ENCODE measurements at regions not wholly inside any gene's neighbourhood (a gene's known extent, or its start where the extent isn't known, plus 50 kb on each side); places are given as distances from the start of the nearest gene placed in this dataset.

DNA sequence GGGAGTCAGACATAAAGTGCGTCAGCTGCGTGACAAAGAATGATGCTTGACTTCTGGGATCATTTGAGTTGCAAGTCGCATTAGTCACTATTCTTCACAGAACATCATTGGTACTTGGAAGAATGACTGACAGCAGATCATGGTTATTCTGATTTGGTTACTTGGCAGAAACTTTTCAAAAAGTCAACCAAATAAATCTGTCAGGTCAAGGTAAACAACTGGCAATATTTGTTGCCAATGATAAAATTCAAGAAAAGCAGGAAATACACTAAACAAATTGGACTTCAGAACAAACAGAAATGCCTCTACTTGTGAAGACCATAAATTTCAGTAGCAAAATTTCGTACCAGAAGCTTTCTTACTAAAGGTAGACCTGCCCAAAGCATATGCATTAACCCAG lies 221.6 kb downstream of the TFAP2A start:
- Histone ChIP-seq H3K27ac (ENCODE audit: low read depth in 1 of 3, low read length in 2 of 3) (no peak overlapping the region), H3K27me3 (ENCODE audit: control insufficient read depth in 3 of 3, insufficient read depth in 3 of 3, low read length in 3 of 3) (no peaks in the 10 kb centered on the region), H3K4me1 (ENCODE audit: control insufficient read depth in 3 of 3, insufficient read depth in 2 of 3, low read depth in 1 of 3, low read length in 2 of 3) (no peaks in the 10 kb centered on the region), H3K36me3 (ENCODE audit: control insufficient read depth in 3 of 3, insufficient read depth in 2 of 3, low read depth in 1 of 3, low read length in 3 of 3) (no peaks in the 10 kb centered on the region), H3K9me3 (ENCODE audit: control insufficient read depth in 2 of 2, insufficient read depth in 1 of 2, low read depth in 1 of 2, low read length in 1 of 2) (no peaks in the 10 kb centered on the region), H3K4me3 (ENCODE audit: low read depth in 1 of 3, low read length in 3 of 3) (no peak overlapping the region)
- FAIRE-seq (no peak), DNase-seq (no peak)
- WGBS, 3 donors, result 72 to 82% (median 76%) methylated on average over 4 of the region's 4 CpGs

DNA sequence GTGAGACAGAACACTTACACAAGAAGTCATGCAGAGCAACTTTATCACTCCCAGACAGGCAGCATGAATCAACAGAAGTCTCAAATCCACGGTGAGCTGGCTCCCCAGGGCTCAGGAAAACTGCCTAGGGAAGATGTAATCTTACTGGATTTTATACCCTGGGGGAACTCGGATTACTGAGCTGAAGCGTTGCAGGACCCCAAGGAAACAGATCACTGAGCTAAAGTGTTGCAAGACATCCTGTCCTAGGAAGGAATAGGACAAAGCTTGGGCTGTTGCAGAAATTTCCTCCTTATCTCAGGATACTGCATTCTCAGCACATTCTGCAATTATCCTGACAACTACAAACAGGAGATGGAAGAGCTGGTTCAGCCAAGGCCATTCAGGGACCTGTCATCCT lies 224.8 kb downstream of the TFAP2A start:
- no peaks in the 10 kb centered on the region for H3K9me3 ChIP-seq (ENCODE audit: control insufficient read depth in 2 of 2, insufficient read depth in 1 of 2, low read depth in 1 of 2, low read length in 1 of 2)
- H3K27ac ChIP-seq (ENCODE audit: low read depth in 1 of 3, low read length in 2 of 3), result no peak overlapping the region
- H3K4me1 ChIP-seq (ENCODE audit: control insufficient read depth in 3 of 3, insufficient read depth in 2 of 3, low read depth in 1 of 3, low read length in 2 of 3), result no peaks in the 10 kb centered on the region
- FAIRE-seq (no peak), DNase-seq (no peak)
- 47 to 56% (median 51%) methylated on average over 3 of the region's 3 CpGs for WGBS, 3 donors
- no peak overlapping the region for H3K4me3 ChIP-seq (ENCODE audit: low read depth in 1 of 3, low read length in 3 of 3)
- H3K27me3 ChIP-seq (ENCODE audit: control insufficient read depth in 3 of 3, insufficient read depth in 3 of 3, low read length in 3 of 3), result no peaks in the 10 kb centered on the region
- H3K36me3 ChIP-seq (ENCODE audit: control insufficient read depth in 3 of 3, insufficient read depth in 2 of 3, low read depth in 1 of 3, low read length in 3 of 3), result no peaks in the 10 kb centered on the region

DNA sequence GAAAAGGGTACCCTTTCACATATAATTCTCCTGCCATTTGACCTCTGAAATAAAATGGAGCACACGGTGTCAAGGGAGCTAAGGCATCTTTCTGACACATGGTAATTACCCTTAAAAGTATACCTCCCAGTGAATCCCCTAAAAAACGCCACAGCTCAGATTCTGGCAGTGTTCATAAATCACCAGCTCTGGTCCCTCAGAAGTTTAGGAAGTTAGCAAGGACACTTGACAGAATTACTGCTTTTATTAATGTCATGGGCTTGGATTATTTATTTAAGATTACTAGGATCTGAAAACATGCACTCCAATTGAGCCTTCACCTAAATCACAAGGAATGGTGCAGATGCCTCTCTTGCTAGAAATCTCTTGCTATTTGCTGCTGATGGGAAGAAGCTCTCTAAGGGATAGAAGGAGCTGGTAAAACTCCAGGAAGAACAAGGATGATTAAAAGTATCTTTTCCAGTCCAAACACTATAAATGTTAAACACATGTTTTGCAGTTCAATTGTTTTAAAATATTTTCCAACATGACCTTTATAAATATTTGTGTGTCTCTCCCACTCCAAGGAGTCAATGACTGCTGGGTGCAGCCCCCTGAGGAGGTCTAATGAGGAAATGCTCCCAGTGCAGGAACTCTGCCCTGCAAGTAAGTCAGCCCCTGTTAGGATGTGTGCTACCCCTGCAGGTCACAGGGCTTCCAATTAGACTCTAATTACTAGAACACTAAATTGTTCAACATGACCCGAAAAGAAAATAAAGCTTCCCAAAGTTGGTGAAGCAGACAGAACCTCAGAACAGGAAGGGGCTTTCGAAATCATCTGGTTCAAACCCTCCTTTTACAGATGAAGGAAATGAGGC lies 230.3 kb downstream of the TFAP2A start:
- no peaks in the 10 kb centered on the region for H3K27me3 ChIP-seq (ENCODE audit: control insufficient read depth in 3 of 3, insufficient read depth in 3 of 3, low read length in 3 of 3)

DNA sequence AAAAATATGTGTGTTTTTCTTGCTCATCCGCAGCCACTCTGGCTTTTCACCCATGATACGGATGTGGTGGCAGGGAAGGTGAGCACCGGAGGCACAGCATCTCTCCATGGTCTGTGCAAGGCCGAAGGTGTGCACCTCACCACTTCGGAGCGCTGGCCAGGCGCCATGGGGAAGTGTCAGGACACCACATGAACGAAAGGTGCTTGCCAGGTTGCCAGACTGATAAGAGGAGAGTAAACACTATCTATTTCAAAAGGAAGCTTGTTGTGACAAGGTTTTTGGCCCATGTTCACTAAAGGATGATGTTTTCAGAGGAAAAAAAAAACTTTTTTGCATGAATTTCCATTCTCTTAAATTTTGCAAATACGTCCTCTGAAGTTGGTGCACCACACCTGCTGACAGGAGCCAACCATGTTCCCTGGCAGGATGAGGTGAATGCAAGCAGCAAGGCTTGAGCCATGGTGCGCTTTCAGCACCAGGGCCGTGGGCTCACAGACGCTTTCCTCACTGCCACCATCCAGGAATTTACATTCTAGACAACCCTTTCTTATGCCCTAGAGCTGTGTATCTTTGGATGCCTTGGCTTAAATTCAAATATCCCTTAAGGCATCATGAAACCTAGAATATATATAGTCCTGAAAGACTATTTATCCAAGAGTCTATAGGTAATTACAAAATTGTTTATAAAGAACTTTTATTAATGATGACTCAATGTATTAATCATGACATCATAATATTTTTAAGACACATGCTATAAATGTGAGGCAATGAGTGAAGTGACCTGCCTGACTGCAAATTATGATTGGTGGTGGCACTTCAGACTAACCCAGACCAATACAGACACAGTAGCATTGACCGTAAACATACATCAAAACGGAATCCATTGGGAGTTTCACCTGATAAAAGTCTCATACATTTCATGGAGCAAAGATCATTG lies 234.5 kb downstream of the TFAP2A start:
- Histone ChIP-seq H3K4me3 (ENCODE audit: low read depth in 1 of 3, low read length in 3 of 3) (no peak overlapping the region), H3K27me3 (ENCODE audit: control insufficient read depth in 3 of 3, insufficient read depth in 3 of 3, low read length in 3 of 3) (no peaks in the 10 kb centered on the region), H3K4me1 (ENCODE audit: control insufficient read depth in 3 of 3, insufficient read depth in 2 of 3, low read depth in 1 of 3, low read length in 2 of 3) (no peaks in the 10 kb centered on the region), H3K9me3 (ENCODE audit: control insufficient read depth in 2 of 2, insufficient read depth in 1 of 2, low read depth in 1 of 2, low read length in 1 of 2) (no peaks in the 10 kb centered on the region), H3K27ac (ENCODE audit: low read depth in 1 of 3, low read length in 2 of 3) (no peak overlapping the region), H3K36me3 (ENCODE audit: control insufficient read depth in 3 of 3, insufficient read depth in 2 of 3, low read depth in 1 of 3, low read length in 3 of 3) (no peaks in the 10 kb centered on the region)
- WGBS, 3 donors, result 68 to 78% (median 76%) methylated on average over 14 of the region's 14 CpGs
- FAIRE-seq, result no peak
- DNase-seq, result no peak

More for the DNA sequence above, 230.3 kb downstream of the TFAP2A start:
- H3K4me1 ChIP-seq (ENCODE audit: control insufficient read depth in 3 of 3, insufficient read depth in 2 of 3, low read depth in 1 of 3, low read length in 2 of 3), result no peaks in the 10 kb centered on the region
- H3K27ac ChIP-seq (ENCODE audit: low read depth in 1 of 3, low read length in 2 of 3), result no peak overlapping the region
- H3K9me3 ChIP-seq (ENCODE audit: control insufficient read depth in 2 of 2, insufficient read depth in 1 of 2, low read depth in 1 of 2, low read length in 1 of 2), result no peaks in the 10 kb centered on the region
- H3K4me3 ChIP-seq (ENCODE audit: low read depth in 1 of 3, low read length in 3 of 3), result no peak overlapping the region
- 34 to 40% (median 40%) methylated on average over 4 of the region's 4 CpGs for WGBS, 3 donors
- FAIRE-seq, result no peak
- DNase-seq, result no peak
- no peaks in the 10 kb centered on the region for H3K36me3 ChIP-seq (ENCODE audit: control insufficient read depth in 3 of 3, insufficient read depth in 2 of 3, low read depth in 1 of 3, low read length in 3 of 3)

DNA sequence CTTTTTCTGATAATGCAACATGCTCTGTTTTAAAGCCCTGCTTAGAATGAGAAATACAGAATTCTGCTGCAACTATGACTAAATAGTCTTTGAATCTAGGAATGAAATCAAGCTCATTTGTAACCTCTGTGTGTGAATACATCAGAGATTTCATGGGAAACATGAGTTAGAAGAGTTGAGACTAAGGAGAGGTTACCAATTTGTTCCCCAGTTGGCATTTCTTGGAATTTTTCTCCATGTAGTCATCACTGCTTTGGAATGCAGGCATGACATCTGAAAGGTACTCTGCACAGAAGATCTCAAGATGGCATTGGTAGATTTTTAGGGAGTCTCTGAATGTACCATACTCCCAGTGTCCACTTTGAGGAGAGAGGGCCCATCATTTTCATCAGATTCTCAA lies 237.2 kb downstream of the TFAP2A start:
- Histone ChIP-seq H3K4me3 (ENCODE audit: low read depth in 1 of 3, low read length in 3 of 3) (no peak overlapping the region), H3K4me1 (ENCODE audit: control insufficient read depth in 3 of 3, insufficient read depth in 2 of 3, low read depth in 1 of 3, low read length in 2 of 3) (no peaks in the 10 kb centered on the region), H3K27ac (ENCODE audit: low read depth in 1 of 3, low read length in 2 of 3) (no peak overlapping the region), H3K9me3 (ENCODE audit: control insufficient read depth in 2 of 2, insufficient read depth in 1 of 2, low read depth in 1 of 2, low read length in 1 of 2) (no peaks in the 10 kb centered on the region), H3K27me3 (ENCODE audit: control insufficient read depth in 3 of 3, insufficient read depth in 3 of 3, low read length in 3 of 3) (no peaks in the 10 kb centered on the region), H3K36me3 (ENCODE audit: control insufficient read depth in 3 of 3, insufficient read depth in 2 of 3, low read depth in 1 of 3, low read length in 3 of 3) (no peaks in the 10 kb centered on the region)
- DNase-seq (no peak), FAIRE-seq (no peak)

DNA sequence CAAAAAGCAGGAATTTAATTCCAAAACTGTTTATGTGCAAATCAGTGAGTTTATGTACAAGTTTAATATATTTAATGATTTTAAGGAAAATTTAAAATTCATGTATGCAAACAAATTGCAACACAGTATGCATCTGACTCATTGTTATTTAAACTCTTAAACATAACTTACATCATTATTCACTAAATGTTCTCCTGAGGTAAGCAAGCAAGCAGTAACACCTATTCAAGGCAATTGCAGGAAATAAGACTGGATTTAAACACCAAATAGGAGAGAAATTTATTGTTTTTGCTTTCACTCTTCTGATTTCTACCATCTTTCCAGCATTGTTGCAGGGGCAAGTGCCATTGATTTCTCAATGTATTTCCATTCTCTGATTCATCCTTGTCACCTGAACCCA lies 239.5 kb downstream of the TFAP2A start:
- no peak for FAIRE-seq

DNA sequence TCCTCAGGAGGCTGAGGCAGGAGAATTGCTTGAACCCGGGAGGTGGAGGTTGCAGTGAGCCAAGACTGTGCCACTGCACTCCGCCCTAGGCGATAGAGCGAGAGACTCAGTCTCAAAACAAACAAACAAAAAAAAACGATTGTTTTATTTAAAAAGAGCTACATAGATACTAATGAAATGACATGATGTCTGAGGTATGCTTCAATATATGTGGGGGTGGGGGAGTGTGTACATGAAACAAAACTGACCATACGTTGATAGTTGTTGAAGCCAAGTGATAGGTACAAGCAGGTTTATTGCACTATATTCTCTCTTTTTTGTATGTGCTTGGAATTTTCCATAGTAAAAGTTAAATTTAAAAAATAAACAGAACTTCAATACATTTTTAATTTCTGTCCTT lies 240.1 kb downstream of the TFAP2A start:
- H3K4me3 ChIP-seq (ENCODE audit: low read depth in 1 of 3, low read length in 3 of 3), result no peak overlapping the region
- DNase-seq (no peak), FAIRE-seq (no peak)
- H3K27ac ChIP-seq (ENCODE audit: low read depth in 1 of 3, low read length in 2 of 3), result no peak overlapping the region
- no peaks in the 10 kb centered on the region for H3K4me1 ChIP-seq (ENCODE audit: control insufficient read depth in 3 of 3, insufficient read depth in 2 of 3, low read depth in 1 of 3, low read length in 2 of 3)
- H3K27me3 ChIP-seq (ENCODE audit: control insufficient read depth in 3 of 3, insufficient read depth in 3 of 3, low read length in 3 of 3), result no peaks in the 10 kb centered on the region
- H3K9me3 ChIP-seq (ENCODE audit: control insufficient read depth in 2 of 2, insufficient read depth in 1 of 2, low read depth in 1 of 2, low read length in 1 of 2), result no peaks in the 10 kb centered on the region
- H3K36me3 ChIP-seq (ENCODE audit: control insufficient read depth in 3 of 3, insufficient read depth in 2 of 3, low read depth in 1 of 3, low read length in 3 of 3), result no peaks in the 10 kb centered on the region
- 74 to 88% (median 81%) methylated on average over 6 of the region's 6 CpGs for WGBS, 3 donors

More for the DNA sequence above, 239.5 kb downstream of the TFAP2A start:
- no peaks in the 10 kb centered on the region for H3K4me1 ChIP-seq (ENCODE audit: control insufficient read depth in 3 of 3, insufficient read depth in 2 of 3, low read depth in 1 of 3, low read length in 2 of 3)
- no peaks in the 10 kb centered on the region for H3K9me3 ChIP-seq (ENCODE audit: control insufficient read depth in 2 of 2, insufficient read depth in 1 of 2, low read depth in 1 of 2, low read length in 1 of 2)
- H3K27ac ChIP-seq (ENCODE audit: low read depth in 1 of 3, low read length in 2 of 3), result no peak overlapping the region
- no peak overlapping the region for H3K4me3 ChIP-seq (ENCODE audit: low read depth in 1 of 3, low read length in 3 of 3)
- no peak for DNase-seq
- H3K36me3 ChIP-seq (ENCODE audit: control insufficient read depth in 3 of 3, insufficient read depth in 2 of 3, low read depth in 1 of 3, low read length in 3 of 3), result no peaks in the 10 kb centered on the region
- no peaks in the 10 kb centered on the region for H3K27me3 ChIP-seq (ENCODE audit: control insufficient read depth in 3 of 3, insufficient read depth in 3 of 3, low read length in 3 of 3)

DNA sequence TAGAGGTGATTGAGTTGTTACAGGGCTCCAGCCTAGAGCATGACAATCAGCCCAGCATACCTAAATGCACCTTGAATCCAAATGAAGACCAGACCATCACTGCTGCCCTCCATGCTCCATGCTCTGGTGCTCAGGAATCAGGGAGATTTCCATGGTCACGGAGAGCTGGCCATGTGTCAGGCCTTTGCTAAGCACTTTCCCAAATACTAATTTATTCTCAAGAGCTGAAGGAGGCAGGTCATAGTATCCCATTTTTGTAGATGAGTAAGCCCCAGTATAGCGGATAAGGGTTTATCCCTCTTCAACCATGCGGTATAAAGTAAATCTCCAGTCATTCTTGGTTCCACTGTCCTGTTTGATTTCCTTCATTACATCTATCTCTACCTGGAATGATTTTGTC lies 240.8 kb downstream of the TFAP2A start:
- H3K27ac ChIP-seq (ENCODE audit: low read depth in 1 of 3, low read length in 2 of 3), result no peak overlapping the region
- no peaks in the 10 kb centered on the region for H3K9me3 ChIP-seq (ENCODE audit: control insufficient read depth in 2 of 2, insufficient read depth in 1 of 2, low read depth in 1 of 2, low read length in 1 of 2)
- DNase-seq (no peak), FAIRE-seq (no peak)
- 76 to 91% (median 84%) methylated on average over 3 of the region's 3 CpGs for WGBS, 3 donors
- no peak overlapping the region for H3K4me3 ChIP-seq (ENCODE audit: low read depth in 1 of 3, low read length in 3 of 3)
- H3K27me3 ChIP-seq (ENCODE audit: control insufficient read depth in 3 of 3, insufficient read depth in 3 of 3, low read length in 3 of 3), result no peaks in the 10 kb centered on the region
- H3K36me3 ChIP-seq (ENCODE audit: control insufficient read depth in 3 of 3, insufficient read depth in 2 of 3, low read depth in 1 of 3, low read length in 3 of 3), result no peaks in the 10 kb centered on the region
- H3K4me1 ChIP-seq (ENCODE audit: control insufficient read depth in 3 of 3, insufficient read depth in 2 of 3, low read depth in 1 of 3, low read length in 2 of 3), result no peaks in the 10 kb centered on the region

Data from small intestine (tissue), 7 donors.